Umbilical cord (tissue), 1 donor: ENCODE measurements at regions not wholly inside any gene's neighbourhood (a gene's known extent, or its start where the extent isn't known, plus 50 kb on each side); places are given as distances from the start of the nearest gene placed in this dataset.
A peak's percentile ranks its signal among the peaks of the same experiment; 100 is the strongest.
"Not testable (repeated sequence)": the region's sequence is repeated elsewhere in the genome, so short reads cannot be mapped to it uniquely, and the experiment has no call there.

ENCODE experiments used
- DNase-seq: peaks from one replicate; pipeline ENCODE4 v3.0.0-alpha.2; 2015; ENCODE audit warnings: low spot score

DNA sequence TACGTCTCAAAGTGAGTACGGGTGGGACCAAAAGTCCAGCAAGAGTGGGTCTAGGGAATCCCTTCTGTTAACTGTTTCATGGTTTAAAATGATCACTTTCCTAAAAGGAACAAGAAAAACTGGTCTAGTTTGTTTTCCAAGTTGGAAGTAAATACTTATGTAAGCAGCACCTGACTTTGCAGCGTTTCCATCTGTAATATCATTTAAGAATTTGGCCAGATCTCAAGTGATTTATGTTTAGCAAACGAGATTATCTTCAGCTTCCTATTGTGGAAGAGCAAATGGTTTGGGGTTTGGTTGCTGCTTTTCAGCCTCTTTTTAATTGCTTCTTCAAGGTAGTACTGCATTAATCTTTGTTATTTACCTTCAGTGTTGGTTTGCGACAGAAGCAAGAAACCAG is 50.4 kb downstream of the FHIP1A start:
- peak; percentile 35 for DNase-seq

DNA sequence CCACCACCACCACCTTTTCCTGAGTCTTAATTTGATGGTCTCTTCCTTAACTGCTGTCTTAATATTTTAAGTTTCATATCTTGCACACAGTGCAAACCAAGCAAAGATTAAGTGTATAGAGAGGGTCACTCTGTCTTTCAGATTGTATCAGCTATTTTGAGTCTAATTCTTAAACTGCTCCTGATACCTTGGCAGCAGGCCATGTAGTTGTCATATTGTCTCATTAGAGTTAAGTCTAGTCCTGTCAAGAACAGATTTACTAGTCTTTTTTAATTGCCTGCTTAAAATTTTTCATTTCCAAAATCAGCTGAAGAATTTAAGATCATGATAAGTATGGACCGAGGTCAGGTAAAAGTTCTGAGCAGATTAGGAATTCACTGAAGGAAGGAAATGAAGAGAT is 51.5 kb downstream of the FHIP1A start:
- DNase-seq = no peak

DNA sequence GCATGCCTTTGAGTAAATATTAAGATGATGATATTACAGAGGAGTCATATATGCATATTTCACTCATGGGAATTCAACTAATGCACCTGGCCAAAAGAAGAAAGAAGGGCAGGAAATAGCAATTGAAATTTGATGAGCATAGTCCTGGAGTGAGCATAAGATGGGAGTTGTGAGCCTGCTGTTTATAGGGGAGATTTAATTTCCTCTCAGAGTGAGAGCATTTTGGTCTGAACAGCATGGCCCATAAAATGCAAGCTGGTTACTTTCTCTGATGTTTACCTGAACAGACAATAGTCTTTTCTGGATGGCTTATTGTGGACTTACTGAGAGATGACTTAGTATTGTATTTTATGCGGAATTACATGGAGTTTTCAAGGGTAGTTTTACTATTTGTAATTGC is 53.6 kb downstream of the FHIP1A start:
- no peak for DNase-seq

DNA sequence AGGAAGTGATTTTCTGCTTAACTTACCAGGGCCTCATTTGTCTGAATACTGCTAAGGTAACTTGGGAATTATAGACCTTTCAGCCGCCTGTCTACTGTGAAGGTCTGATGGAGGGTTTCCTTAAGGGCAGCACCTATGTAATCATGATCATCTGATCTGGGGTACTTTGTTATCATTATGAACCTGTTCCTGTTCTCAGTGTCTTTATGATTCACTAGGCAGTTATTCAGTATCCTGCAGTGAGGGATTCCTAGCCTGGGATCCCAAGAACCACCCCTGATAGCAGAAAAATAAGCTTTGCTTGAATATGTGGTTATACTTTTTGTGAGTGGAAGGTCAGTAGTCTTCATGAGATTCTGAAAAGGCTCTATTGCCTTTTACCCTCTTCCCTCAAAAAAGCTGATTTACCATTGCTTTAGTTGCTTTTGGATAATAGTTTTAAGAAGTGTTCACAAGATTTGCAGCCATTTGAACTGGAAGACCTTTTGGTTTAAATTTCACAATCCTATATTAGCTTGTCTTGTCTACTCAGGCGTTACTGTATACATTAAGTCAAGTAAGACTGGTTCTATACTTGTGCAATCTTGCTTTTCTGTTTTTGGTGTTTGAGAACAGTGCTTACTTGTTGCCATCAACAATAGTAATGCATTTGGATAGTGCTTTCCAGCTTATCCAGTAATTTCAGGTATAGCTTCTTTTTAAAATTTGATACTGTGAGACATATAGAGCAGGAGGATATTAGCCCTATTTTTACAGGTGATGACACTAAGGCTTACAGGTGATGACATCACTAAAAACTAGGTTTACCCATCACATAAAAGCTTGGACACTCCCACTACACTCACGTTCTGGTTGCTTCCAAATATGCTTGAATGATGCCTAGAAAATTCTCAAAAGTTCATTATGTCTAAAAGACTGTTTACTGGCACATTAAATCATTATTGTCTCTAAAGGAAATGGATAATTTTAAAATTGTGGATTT is 60.0 kb downstream of the FHIP1A start:
- DNase-seq = no peak

DNA sequence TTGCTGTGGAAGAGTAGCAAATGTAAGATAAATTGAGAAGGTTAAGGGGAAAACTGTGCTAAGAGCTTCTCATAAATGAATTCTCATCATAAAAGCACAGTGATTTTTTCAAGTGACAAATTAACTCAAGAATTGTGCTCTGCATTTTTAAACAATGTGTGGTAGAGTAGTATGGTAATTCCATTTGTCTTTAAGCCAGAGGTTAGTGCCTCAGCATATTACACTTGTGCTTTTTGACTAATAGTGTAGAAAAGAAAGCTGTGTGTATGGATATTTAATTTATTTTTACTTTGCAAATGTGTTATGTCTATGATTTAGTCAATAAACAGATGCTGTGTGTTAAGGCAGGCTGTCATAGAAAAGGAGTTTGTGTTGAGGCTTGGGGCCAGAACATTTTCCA is 61.0 kb downstream of the FHIP1A start:
- DNase-seq = no peak

DNA sequence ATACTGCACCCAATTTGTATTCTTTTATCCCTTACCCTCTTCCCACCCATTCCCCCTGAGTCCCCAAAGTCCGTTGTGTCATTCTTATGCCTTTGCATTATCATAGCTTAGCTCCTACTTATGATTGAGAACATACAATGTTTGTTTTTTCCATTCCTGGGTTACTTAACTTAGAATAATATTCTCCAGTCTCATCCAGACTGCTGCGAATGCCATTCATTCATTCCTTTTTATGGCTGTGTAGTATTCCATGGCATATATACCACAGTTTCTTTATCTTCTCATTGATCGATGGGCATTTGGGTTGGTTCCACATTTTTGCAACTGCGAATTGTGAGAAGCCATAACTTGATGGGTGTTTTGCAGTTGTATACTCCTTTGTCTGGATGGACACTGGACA is 62.8 kb downstream of the FHIP1A start:
- no peak for DNase-seq

DNA sequence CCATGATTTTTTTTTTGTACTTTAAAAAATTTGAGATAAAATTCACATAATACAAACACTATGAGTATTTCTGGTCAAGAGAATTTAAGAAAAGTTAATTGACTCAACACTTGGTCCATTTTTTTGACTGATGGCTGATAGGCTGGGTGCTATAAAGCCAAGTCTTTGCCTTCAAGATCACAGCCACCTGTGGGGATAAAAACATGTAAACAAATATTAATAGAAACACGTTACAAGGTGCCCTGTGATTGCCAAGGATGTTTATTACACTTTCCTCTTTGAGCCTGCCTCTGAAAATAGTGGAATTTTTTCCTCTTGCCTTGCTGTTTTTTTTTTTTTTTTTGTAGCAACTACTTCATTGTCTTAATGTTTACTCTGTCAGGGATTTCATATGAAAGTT is 63.3 kb downstream of the FHIP1A start:
- no peak for DNase-seq

DNA sequence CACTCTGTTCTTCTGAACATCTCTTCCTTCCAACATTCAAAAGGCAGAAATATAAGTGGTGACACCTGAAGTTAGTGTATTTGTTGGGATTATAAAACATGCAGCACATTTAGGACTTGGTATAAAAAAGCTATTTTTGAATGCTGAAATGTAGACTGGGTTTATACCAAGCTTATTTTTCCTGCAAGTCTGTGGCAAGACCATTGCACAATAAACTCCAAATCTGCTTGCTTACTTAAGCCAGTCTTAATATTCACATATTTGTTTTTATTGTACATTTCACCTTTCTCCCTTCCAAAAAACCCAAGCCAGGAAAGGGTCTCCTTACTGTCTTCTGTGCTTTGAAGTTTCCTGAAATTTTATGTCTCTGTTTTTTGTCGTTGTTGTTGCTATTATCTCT is 63.7 kb downstream of the FHIP1A start:
- DNase-seq = peak; percentile 26

DNA sequence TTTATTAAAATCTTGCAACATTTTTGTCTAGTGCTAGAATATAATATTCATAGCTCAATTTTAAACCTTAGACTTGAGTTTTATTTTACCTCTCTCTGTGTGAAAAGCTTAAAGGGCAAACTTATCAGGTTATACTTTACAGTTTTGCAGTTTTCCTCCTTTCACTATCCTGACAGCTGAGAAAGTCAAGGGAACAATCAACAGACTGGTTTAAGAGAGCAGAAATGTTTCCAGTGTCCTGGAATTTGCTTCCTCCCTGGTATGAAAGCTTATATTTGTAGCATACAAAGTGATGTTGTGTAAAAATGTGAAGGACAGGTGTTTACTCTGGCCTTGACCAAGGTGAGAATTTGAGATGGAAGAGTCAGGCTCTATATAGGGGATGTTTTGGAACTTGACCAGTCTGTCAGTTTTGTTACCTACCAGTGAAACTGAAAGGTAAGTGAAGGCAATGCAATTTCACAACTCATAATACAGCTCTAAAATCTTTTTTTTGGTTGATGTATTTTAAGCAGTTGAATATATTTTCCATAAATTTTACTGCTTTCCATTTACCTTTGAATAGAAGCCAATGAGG is 64.6 kb downstream of the FHIP1A start:
- DNase-seq = peak; percentile 45

DNA sequence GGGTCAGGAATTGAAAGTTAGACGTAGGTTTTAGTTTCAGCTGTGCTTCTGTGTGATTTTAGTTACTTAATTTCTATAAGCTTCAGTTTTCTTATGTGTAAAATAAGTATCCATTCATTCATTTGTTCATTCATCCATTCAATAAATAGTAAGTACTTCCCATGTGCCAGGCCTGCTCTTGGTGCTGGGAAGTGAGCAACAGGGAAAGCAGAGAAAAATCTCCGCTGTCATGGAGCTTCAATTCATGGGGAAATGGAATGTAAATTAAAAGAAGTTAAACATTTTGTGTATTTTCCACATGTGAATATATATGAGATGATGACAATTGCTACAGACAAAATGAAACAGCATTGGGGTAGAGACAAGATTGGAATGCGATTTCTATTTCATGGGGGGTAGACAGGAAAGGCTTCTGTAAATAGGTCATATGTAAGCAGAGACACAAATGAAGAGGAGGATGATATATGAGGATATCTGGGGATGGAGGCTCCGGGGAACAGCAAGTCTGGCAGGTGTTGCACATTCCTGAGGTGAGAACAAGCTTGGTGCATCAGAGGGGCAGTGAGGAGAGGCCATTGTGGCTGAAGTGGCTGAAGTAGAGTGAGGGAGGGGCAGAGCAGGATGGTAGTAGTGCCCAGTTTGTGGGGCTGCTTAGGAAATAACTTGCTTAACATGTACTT is 66.2 kb downstream of the FHIP1A start:
- DNase-seq = no peak

DNA sequence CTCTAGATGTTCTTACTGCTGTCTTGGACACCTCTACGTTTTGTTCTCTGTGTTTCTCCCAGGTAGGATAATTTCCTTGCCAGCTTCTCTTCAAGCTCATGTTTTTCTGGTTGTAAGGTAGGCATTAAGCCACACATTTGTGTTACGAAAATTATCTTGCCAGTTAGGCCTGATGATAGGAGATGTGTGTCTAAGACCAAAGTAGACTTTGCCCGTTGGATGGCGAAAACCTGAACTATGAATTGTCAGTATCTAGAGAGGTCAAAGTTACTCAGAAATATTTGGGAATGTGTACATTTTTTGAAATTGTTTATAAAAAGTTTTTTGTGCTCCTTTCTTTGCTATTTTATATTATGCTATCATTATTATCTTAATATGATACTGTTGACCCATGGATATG is 72.8 kb downstream of the FHIP1A start:
- no peak for DNase-seq

DNA sequence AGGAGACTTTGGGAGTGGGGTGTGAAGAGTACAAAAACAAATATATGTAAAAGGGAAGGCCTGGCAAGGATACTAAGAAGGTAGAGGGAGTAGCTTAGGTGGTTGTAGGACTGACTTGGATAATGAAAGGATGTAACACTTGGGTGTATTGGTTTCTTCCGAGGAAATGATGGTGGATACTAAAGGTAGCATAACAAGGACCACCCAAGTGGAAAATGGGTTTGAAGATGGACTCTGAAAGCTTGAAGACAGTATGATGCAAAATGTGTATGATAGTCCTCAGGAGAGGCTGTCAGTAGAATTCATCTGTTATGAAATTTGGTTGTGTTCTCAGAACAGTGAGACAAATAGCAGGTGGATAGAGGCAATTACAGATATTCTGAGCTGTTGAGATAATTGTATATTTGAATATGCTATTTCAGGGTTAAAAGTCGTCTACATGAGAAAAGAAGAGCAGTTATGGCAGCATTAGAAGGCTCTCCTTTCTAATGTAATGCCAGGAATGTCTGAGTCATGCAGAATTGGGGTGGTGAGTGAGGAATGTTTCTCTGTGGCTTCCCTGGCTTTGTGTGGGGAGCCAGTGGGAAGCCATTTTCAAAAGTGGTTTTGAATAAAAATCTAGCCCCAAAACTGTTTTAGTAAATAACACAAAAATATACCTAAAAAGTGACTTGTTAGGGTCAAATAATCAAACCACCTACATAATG is 75.6 kb downstream of the FHIP1A start:
- DNase-seq = peak; percentile 59

DNA sequence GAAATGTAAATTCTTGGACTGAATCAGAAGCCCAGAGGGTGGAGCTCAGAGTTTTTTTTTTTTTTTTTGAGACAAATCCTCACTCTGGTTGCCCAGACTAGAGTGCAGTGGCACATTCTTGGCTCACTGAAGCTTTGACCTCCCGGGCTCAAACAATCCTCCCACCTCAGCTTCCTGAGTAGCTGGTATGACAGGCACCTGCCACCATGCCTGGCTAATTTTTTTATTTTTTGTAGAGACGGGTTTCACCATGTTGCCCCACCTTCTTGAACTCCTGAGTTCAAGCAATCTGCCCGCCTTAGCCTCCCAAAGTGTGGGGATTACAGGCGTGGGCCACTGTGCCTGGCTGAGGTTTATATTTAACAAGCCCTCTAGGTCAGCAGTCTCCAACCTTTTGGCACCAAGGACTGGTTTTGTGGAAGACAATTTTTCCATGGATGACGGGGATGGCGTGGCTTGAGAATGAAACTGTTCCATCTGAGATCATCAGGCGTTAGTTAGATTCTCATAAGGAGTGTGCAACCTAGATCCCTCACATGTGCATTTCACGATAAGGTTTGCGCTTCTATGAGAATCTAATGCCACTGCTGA is 76.7 kb downstream of the FHIP1A start:
- peak; percentile 54 for DNase-seq

DNA sequence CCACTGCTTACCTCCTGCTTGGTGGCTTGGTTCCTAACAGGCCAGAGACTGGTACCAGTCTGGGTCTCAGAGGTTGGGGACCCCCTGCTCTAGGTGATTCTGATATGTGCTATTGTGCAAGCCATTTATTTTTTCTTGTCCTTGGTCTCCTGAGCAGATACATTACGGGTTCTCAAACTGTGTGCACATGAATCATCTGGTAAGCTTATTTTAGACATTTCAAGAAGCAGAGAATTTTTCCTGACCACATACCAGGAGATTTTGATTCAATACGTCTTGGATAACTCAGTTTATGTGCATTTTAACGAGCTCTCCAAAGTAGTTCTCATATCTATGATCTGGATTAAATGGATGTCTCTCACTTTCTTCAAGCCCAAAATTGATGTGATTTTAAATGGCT is 77.2 kb downstream of the FHIP1A start:
- DNase-seq = peak; percentile 82

DNA sequence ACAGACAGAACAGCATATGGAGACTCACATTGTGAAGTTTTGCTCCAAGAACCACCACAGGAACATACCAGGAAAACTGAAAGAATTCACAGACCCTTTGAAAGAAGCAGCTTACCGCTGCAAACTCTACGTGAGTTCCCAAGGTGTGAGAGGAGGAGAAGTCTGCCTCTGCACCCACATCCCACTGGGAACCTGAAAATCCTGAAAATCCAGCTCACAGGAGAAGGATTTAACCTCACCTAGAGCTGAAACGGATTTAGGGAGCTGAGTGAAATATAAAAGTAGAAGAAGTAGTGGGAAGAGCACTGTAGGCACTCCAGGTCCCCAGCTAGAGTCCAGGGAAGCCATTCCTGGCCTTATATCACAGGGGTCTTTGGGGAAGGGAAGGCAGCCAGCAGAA is 80.0 kb downstream of the FHIP1A start:
- DNase-seq = no peak

DNA sequence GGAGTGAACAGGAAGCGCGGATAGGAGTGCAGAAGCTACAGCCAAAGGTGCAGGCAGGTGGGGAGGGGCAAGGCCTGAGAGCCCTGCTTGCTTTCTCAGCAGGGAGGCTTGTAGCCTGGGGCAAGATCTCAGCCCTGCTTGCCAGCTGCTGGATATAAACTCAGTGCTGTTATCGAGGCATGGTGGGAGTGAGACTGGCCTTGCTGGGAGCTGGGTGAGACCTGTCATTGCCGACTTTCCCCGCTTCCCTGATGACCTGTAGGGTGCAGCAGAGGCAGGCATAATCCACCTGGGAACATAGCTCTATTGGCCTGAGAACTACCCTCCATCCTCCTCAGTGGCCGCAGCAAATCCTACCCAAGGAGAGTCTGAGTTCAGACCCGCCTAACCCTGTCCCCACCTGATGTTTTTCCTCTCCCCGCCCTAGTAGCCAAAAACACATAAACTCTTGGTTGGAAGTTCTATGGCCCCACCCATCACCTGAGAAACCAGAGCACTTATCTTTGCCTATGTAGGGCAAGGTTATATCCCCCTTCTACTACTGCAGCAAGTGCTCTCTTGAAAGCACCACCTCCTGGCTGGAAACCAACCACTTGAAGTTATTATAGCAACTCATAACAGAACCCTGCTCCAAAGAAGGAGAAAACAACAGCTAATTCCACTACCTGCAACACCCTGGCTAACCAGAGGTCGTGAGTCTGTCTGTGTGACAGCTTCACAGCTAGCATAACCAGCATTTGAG is 80.7 kb downstream of the FHIP1A start:
- DNase-seq = no peak

DNA sequence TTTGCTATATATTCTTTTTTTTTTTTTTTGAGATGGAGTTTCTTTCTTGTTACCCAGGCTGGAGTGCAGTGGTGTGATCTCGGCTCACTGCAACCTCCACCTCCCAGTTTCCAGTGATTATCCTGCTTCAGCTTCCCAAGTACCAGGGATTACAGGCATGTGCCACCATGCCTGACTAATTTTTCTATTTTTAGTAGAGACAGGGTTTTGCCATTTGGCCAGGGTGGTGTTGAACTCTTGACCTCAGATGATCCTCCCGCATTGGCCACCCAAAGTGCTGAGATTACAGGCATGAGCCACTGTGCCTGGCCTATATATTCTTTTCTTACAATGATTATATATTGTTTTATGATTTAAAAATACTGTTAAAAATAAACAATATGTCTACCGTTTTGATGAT is 86.6 kb downstream of the FHIP1A start:
- DNase-seq = not testable (repeated sequence)

DNA sequence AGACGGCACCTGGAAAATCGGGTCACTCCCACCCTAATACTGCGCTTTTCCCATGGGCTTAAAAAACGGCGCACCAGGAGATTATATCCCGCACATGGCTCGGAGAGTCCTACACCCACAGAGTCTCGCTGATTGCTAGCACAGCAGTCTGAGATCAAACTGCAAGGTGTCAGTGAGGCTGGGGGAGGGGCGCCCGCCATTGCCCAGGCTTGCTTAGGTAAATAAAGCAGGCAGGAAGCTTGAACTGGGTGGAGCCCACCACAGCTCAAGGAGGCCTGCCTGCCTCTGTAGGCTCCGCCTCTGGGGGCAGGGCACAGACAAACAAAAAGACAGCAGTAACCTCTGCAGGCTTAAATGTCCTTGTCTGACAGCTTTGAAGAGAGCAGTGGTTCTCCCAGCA is 102.6 kb downstream of the FHIP1A start:
- not testable (repeated sequence) for DNase-seq

DNA sequence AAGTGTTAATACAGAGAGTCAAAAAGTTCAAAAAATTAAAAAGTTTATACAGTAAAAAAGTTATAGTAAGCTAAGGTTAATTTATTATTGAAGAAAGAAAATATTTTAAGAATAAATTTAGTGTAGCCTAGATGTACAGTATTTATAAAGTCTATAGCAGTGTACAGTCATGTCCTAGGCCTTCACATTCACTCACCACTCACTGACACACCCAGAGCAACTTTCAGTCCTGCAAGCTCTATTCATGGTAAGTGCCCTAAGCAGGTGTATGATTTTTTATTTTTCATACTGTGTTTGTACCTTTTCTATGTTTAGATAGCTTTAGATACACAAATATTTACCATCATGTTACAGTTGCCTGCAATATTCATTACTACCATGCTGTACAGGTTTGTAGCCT is 108.9 kb downstream of the FHIP1A start:
- DNase-seq = no peak

DNA sequence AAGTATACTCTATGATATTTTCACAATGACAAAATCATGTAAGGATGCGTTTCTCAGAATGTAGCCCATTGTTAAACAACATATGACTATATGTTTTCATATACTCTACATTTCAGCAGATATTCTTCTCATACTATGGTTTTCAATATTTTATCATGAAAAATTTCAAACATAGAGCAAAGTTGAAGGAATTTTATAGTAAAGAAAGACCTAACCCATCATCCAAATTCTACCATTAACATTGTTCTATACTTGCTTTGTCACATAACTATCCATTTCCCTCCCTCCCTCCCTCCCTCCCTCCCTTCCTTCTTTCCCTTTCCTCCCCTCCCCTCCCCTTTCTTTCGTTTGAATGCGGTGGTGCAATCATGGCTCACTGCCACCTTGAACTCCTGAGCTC is 109.4 kb downstream of the FHIP1A start:
- DNase-seq = no peak
